IPS-15b (cell line): ENCODE measurements at regions not wholly inside any gene's neighbourhood (a gene's known extent, or its start where the extent isn't known, plus 50 kb on each side); places are given as distances from the start of the nearest gene placed in this dataset.

ENCODE experiments used
- H3K27me3 ChIP-seq: one replicate; pipeline ENCODE4 v1.6.1; 2013; ENCODE audit warnings: low read length; ENCODE audit not compliant: control insufficient read depth, insufficient read depth
- H3K36me3 ChIP-seq: one replicate; pipeline ENCODE4 v1.6.1; 2013; ENCODE audit warnings: low read length; ENCODE audit not compliant: control insufficient read depth, insufficient read depth
- H3K4me1 ChIP-seq: one replicate; pipeline ENCODE4 v1.6.1; 2013; ENCODE audit warnings: mild to moderate bottlenecking, low read length; ENCODE audit not compliant: control insufficient read depth, insufficient read depth
- H3K4me3 ChIP-seq: one replicate; pipeline ENCODE4 v1.5.1; 2013; ENCODE audit warnings: low read depth, low read length
- H3K9ac ChIP-seq: one replicate; pipeline ENCODE4 v1.6.1; 2013; ENCODE audit warnings: low read depth, mild to moderate bottlenecking, low read length
- H3K9me3 ChIP-seq: one replicate; pipeline ENCODE4 v1.6.1; 2013; ENCODE audit warnings: mild to moderate bottlenecking, low read length; ENCODE audit not compliant: control insufficient read depth, insufficient read depth

DNA sequence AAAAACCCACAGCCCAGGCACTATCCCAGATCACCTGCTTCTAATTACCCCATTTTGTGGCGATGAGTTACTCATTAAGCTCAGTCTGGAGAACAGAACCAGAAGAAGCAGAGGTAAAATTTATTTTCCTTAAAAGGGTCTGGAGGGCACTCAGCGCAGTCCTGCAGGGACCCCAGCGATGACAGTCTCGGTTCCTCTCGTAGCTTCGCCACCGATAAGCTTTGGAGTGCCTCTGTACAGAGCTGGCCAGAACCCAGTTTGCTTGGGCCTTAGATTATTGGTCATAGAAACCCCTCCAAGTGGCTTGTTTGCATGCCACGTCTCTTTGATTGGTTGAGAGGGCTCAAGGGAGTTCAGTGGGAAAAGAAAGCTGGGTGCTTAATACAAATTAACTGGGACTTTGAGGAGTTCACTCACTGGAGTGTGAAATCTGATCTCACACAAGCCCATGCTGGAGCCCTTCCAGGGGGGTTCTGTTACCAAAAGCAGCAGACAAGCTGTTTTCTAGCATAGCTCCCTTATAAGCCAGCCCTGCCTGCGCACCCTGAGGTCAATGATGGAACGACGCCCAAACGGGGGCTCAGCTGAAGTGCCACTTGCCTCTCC lies 158.5 kb upstream of the ARID1B start:
- Histone ChIP-seq H3K36me3 (no peaks in the 10 kb centered on the region), H3K4me3 (no peak overlapping the region), H3K9ac (no peak overlapping the region), H3K4me1 (no peaks in the 10 kb centered on the region), H3K27me3 (no peaks in the 10 kb centered on the region), H3K9me3 (no peaks in the 10 kb centered on the region)

DNA sequence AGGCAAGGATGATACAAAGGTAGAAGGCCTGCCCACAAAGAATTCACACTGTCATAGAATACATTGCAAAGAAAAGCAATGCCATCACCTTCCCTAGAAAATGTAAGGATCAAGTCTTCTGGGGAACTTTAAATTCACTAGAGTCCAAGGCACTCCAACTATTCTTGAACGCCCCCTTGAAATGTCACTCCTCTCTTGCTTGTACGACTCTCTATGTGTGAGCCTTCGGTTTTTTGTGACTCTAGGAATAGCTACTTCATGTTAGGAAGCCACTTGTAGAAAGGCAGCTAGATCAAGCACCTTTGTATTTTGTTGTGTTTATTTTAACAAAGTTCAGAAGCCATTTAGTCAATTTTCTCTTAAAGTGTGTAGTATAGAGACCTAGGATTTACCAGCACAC lies 159.2 kb upstream of the ARID1B start:
- H3K27me3 ChIP-seq = no peaks in the 10 kb centered on the region
- no peaks in the 10 kb centered on the region for H3K36me3 ChIP-seq
- H3K9me3 ChIP-seq = no peaks in the 10 kb centered on the region
- no peak overlapping the region for H3K9ac ChIP-seq
- H3K4me1 ChIP-seq = no peaks in the 10 kb centered on the region
- no peak overlapping the region for H3K4me3 ChIP-seq

DNA sequence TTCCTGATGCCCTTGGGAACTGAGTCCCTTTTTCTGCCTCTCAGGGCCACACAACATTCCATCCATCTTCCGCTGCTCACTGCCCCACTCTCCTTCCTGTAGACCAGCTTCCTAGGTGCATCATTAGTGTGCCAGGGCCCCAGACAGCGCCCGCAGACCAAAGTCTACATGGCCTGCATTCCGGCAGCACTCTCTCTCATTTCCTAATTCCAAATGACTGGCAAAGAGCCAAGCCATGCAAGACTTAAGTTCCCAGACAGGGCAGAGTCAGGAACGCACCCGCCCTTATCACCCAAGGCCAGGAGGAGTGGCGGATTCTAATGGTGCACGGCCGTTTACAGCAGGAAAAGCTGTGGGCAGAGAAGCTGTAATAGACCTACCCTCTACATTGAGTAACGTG lies 159.8 kb upstream of the ARID1B start:
- no peaks in the 10 kb centered on the region for H3K27me3 ChIP-seq
- no peak overlapping the region for H3K9ac ChIP-seq
- H3K4me1 ChIP-seq = no peaks in the 10 kb centered on the region
- peaks cover 4% of the 10 kb centered on the region for H3K9me3 ChIP-seq
- H3K4me3 ChIP-seq = no peak overlapping the region
- H3K36me3 ChIP-seq = no peaks in the 10 kb centered on the region

DNA sequence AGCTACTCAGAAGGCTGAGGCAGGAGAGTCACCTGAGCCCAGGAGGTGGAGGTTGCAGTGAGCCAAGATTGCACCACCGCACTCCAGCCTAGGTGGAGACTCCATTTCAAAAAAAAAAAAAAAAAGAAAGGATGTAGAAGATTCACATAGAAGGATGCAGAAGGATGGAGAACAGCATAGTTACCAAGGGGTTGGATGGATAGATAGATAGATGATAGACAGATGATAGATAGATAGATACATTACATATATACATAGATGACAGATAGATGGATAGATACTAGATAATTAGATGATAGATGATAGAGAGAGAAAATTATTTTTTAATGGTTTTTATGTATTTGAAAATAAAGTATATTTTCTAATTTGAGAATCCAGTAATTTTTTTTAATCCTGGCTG lies 160.7 kb upstream of the ARID1B start:
- no peaks in the 10 kb centered on the region for H3K36me3 ChIP-seq
- H3K9ac ChIP-seq = no peak overlapping the region
- no peaks in the 10 kb centered on the region for H3K4me1 ChIP-seq
- no peak overlapping the region for H3K4me3 ChIP-seq
- no peaks in the 10 kb centered on the region for H3K27me3 ChIP-seq
- H3K9me3 ChIP-seq = peaks cover 4% of the 10 kb centered on the region

DNA sequence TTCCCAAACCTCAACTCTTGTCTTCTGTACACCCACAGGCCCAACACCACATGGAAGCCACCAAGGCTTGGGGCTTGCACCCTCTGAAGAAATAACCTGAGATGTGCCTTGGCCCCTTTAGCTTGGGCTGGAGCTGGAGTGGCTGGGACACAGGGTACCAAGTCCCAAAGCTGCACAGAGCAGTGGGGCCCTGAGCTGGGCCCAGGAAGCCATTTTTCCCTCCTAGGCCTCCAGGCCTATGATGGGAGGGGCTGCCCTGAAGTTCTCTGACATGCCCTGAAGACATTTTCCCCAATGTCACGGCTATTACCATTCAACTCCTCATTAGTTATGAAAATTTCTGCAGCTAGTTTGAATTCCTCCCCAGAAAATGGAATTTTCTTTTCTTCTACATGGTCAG lies 163.2 kb upstream of the ARID1B start:
- H3K4me3 ChIP-seq = no peak overlapping the region
- H3K36me3 ChIP-seq = no peaks in the 10 kb centered on the region
- no peaks in the 10 kb centered on the region for H3K27me3 ChIP-seq
- peaks cover 4% of the 10 kb centered on the region for H3K9me3 ChIP-seq
- H3K4me1 ChIP-seq = no peaks in the 10 kb centered on the region
- H3K9ac ChIP-seq = no peak overlapping the region

DNA sequence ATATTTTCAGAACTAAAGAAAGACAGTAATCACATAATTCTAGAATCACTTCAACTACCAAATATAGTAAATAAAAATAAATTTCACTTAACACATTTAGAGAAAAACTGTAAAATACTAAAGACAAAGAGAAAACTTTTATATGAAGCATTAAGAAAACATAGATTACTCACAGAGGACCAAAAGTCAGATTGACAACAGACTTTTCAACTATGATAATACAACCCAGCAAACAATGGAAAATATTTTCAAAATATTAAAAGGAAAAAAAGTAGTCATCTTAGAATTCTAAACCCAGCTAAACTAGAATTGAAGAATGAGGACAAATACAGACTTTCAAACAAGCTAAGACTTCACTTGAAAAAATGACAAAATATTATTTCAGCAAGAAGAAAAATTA lies 164.8 kb upstream of the ARID1B start:
- Histone ChIP-seq H3K9me3 (peaks cover 4% of the 10 kb centered on the region), H3K36me3 (no peaks in the 10 kb centered on the region), H3K4me3 (no peak overlapping the region), H3K27me3 (no peaks in the 10 kb centered on the region), H3K4me1 (no peaks in the 10 kb centered on the region), H3K9ac (no peak overlapping the region)

DNA sequence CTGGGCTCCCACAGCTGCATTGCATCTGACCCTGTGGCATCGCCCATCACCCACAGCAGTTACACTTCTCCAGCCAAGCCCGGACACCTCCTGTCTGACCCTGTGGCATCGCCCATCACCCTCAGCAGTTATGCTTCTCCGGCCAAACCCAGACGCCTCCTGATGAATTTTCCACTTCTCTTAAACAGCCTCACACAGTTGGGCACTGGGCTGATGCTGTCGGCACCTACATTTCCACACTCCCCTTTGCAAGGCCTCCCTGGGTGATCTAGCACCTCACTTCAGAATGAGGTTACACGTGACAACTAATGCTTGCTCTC lies 175.2 kb upstream of the ARID1B start:
- no peaks in the 10 kb centered on the region for H3K4me1 ChIP-seq
- H3K27me3 ChIP-seq = no peaks in the 10 kb centered on the region
- no peaks in the 10 kb centered on the region for H3K36me3 ChIP-seq
- peaks cover 4% of the 10 kb centered on the region for H3K9me3 ChIP-seq
- no peak overlapping the region for H3K9ac ChIP-seq
- no peak overlapping the region for H3K4me3 ChIP-seq

DNA sequence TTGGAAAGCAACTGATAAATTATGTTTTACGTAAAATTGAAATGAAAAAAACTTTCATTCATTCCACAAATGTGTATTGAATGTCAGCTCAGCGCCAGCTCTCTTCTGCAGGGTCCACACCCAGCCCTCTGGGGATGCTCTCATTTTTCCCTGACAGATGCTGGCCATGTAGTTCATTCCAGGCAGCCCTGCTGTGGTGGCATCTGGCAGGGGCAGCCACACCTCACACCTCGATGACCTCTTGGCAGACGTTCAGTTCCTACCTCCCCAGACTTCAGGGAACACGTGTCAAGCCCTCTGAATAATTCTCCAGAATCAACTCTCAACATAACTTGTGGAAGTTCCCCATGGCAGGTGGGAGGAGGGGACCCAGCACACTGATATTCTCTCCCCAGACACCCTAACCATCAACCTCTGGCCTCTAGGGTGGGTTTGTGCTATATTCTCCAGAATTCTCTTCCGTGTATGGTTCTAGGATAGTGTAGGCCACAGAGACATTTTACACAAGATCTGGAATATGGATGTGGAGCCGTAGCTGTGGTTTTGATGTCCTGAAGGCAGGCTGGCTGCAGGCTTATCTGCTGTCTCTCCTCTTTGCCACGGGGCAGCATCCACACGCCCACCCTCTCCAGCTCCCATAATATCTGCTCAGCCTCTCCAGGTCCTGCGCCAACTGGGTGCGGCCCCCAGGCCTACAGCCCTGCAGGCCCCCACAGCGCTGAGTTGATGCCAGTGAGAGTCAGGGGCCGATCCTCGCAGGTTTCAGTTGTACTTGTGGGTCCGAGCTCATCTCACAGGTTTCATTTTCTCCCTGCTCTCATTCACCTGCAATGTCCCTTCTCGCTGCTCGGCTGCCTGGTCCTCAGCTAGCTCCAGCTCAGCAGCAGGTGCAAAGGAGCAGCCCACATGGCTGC lies 175.8 kb upstream of the ARID1B start:
- no peak overlapping the region for H3K4me3 ChIP-seq
- H3K4me1 ChIP-seq = no peaks in the 10 kb centered on the region
- H3K9ac ChIP-seq = no peak overlapping the region
- peaks cover 4% of the 10 kb centered on the region for H3K9me3 ChIP-seq
- no peaks in the 10 kb centered on the region for H3K36me3 ChIP-seq
- no peaks in the 10 kb centered on the region for H3K27me3 ChIP-seq

DNA sequence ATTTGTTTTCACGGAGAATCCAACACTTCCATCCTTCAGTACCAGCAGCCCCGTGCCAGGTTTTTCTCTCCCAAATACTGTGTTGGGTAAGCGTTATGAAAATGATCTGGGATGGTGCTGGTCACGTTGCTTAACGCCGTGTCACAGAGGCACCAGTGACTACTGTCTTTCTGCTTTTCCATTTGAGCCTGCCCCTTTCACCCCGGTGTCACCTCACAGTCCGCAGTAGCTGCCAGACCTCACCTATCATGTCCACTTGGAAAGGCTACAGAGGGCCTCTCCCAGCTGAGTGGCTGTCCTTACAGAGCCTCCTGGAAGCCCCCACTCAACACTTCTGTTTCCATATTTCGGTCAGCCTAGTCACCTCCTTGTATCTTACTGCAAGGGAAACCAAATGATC lies 176.5 kb upstream of the ARID1B start:
- peaks cover 4% of the 10 kb centered on the region for H3K9me3 ChIP-seq
- no peaks in the 10 kb centered on the region for H3K27me3 ChIP-seq
- no peak overlapping the region for H3K9ac ChIP-seq
- no peak overlapping the region for H3K4me3 ChIP-seq
- no peaks in the 10 kb centered on the region for H3K4me1 ChIP-seq
- no peaks in the 10 kb centered on the region for H3K36me3 ChIP-seq

DNA sequence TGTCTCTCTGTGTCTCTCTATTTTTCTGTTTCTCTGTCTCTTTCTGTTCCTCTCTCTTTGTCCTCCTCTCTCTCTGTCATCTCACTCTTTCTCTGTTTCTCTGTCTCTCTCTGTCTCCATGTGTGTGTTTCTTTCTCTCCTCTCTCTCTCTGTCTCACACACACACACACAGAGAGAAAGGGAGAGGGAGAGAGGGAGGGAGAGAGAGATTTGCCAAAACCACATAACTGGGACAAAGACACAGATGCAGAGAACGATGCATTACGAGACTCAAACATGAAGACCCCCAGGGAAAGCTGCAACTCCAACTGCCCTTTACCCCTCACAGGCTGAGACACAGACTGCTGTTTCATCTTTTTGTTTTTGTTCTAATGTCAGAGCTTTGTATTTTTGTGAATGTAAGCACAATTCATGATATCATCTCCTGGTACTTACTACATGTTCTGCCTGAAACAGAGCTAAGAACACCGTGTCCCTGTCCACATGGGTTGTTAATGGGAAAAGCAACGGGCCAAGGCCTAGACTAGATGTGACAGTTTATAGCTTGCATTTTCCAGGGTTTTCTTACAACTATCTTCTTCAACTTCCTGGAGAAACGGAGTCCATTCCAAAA lies 177.1 kb upstream of the ARID1B start:
- Histone ChIP-seq H3K36me3 (no peaks in the 10 kb centered on the region), H3K9me3 (peaks cover 4% of the 10 kb centered on the region), H3K27me3 (no peaks in the 10 kb centered on the region), H3K4me3 (no peak overlapping the region), H3K9ac (no peak overlapping the region), H3K4me1 (no peaks in the 10 kb centered on the region)

DNA sequence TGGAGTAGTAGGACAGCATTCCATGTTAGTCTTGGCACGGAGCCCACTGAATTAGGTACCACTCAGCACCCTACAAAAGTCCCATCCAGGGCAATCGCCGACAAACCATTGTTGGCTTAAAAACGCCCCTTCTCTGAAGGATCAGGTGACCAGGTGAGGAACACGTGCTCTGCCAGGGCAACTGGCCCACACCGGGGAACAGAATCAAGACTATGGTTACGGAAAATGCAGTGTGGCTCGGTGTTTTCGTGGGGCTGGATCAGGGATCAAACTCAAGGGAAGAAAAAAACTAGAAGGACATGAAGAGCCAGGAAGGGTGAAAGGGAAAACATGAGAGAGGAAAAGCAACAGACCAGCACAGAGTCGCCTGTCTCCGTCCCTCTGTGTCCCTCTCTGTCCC lies 177.8 kb upstream of the ARID1B start:
- no peak overlapping the region for H3K4me3 ChIP-seq
- H3K36me3 ChIP-seq = no peaks in the 10 kb centered on the region
- H3K4me1 ChIP-seq = no peaks in the 10 kb centered on the region
- no peak overlapping the region for H3K9ac ChIP-seq
- peaks cover 2% of the 10 kb centered on the region for H3K9me3 ChIP-seq
- no peaks in the 10 kb centered on the region for H3K27me3 ChIP-seq

DNA sequence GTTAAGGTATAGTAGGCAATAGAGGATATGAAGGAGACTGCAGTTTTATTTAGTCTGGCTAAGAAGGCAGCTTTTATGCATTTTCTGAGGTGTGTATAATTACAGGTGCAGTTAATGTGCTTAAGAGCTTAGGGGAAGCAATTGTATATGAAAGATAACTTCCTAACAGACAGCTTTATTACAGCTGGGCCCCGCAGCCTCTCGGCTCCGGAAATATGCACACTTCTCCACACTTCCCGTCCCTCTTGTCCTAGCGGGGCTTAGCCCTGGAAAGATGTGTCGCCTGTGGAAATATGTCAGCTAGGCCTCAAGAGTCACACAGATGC lies 178.4 kb upstream of the ARID1B start:
- Histone ChIP-seq H3K36me3 (no peaks in the 10 kb centered on the region), H3K9me3 (no peaks in the 10 kb centered on the region), H3K4me3 (no peak overlapping the region), H3K27me3 (no peaks in the 10 kb centered on the region), H3K9ac (no peak overlapping the region), H3K4me1 (no peaks in the 10 kb centered on the region)
